Neural cell (in vitro differentiated cells): ENCODE measurements at regions not wholly inside any gene's neighbourhood (a gene's known extent, or its start where the extent isn't known, plus 50 kb on each side); places are given as distances from the start of the nearest gene placed in this dataset.

Source experiments
- CTCF ChIP-seq: fragments of 450-650 bp; IDR thresholded peaks from 2 replicates; pipeline ENCODE4 v1.5.1; 2014; ENCODE audit warnings: antibody characterized with exemption, mild to moderate bottlenecking, moderate library complexity; ENCODE audit not compliant: poor library complexity, severe bottlenecking
- EZH2 ChIP-seq: fragments of 200-600, 300-800 bp; shearing (Covaris generic), sonication (generic); IDR thresholded peaks from 2 replicates; pipeline ENCODE4 v1.6.1; 2014; ENCODE audit warnings: antibody characterized with exemption, low read length, borderline replicate concordance, mild to moderate bottlenecking; ENCODE audit not compliant: insufficient read depth, poor library complexity, severe bottlenecking
- POLR2AphosphoS5 ChIP-seq: IDR thresholded peaks from 2 replicates; pipeline ENCODE4 v1.6.1; 2012
- REST ChIP-seq: IDR thresholded peaks from 2 replicates; pipeline ENCODE4 v1.6.1; 2012; ENCODE audit warnings: borderline replicate concordance

GRCh38 chr5:53291047-53291446 is 181.5 kb upstream of the MOCS2 start:
- TF ChIP-seq CTCF (no peak), EZH2 (no peak), REST (no peak), POLR2AphosphoS5 (no peak)
